Activated T-helper 17 cell treated with anti-CD3 and anti-CD28 coated beads, Interleukin-2, amount 50 U/mL, for 72 hours (primary cell): ENCODE measurements at regions not wholly inside any gene's neighbourhood (a gene's known extent, or its start where the extent isn't known, plus 50 kb on each side); places are given as distances from the start of the nearest gene placed in this dataset.

Experiments used
- ATAC-seq: fragments of 150-1000 bp; cut with Tn5 transposase; replicated peaks from 2 replicates; pipeline ENCODE4 v1.10.0; 2021; ENCODE audit warnings: mild to moderate bottlenecking, moderate library complexity
- H3K27ac Mint-ChIP-seq: one replicate; pipeline ENCODE4 v1.8.0; 2022; ENCODE audit warnings: mixed read lengths
- H3K27me3 Mint-ChIP-seq: one replicate; pipeline ENCODE4 v1.8.0; 2022; ENCODE audit warnings: mixed read lengths
- H3K36me3 Mint-ChIP-seq: one replicate; pipeline ENCODE4 v1.8.0; 2022; ENCODE audit warnings: low read depth, mild to moderate bottlenecking, mixed read lengths
- H3K4me1 Mint-ChIP-seq: one replicate; pipeline ENCODE4 v1.8.0; 2022; ENCODE audit warnings: mixed read lengths
- H3K4me3 Mint-ChIP-seq: one replicate; pipeline ENCODE4 v1.8.0; 2022; ENCODE audit warnings: mild to moderate bottlenecking, mixed read lengths
- H3K9me3 Mint-ChIP-seq: one replicate; pipeline ENCODE4 v1.8.0; 2022; ENCODE audit warnings: mixed read lengths

GRCh38 chr1:96313216-96313615 lies 408.4 kb upstream of the PTBP2 start:
- H3K4me1 Mint-ChIP-seq = no peaks in the 10 kb centered on the region
- H3K27ac Mint-ChIP-seq = no peak overlapping the region
- no peaks in the 10 kb centered on the region for H3K36me3 Mint-ChIP-seq
- H3K4me3 Mint-ChIP-seq = no peak overlapping the region
- no peak for ATAC-seq
- no peaks in the 10 kb centered on the region for H3K27me3 Mint-ChIP-seq
- no peaks in the 10 kb centered on the region for H3K9me3 Mint-ChIP-seq

- no peaks in the 10 kb centered on the region for H3K4me1 Mint-ChIP-seq
- peaks cover 9% of the 10 kb centered on the region for H3K9me3 Mint-ChIP-seq
- no peaks in the 10 kb centered on the region for H3K36me3 Mint-ChIP-seq
- no peak overlapping the region for H3K4me3 Mint-ChIP-seq
- H3K27ac Mint-ChIP-seq = no peak overlapping the region
- ATAC-seq = no peak
- H3K27me3 Mint-ChIP-seq = no peaks in the 10 kb centered on the region
Measured at GRCh38 chr1:96329121-96329520, 392.5 kb upstream of the PTBP2 start.

- Mint-ChIP-seq H3K4me1 (no peaks in the 10 kb centered on the region), H3K27me3 (no peaks in the 10 kb centered on the region), H3K36me3 (no peaks in the 10 kb centered on the region), H3K4me3 (no peak overlapping the region), H3K9me3 (peaks cover 13% of the 10 kb centered on the region), H3K27ac (no peak overlapping the region)
- no peak for ATAC-seq
Measured at GRCh38 chr1:96331596-96331995, 390.0 kb upstream of the PTBP2 start.

GRCh38 chr1:96333522-96334235 lies 387.9 kb upstream of the PTBP2 start:
- H3K36me3 Mint-ChIP-seq = no peaks in the 10 kb centered on the region
- H3K4me1 Mint-ChIP-seq = no peaks in the 10 kb centered on the region
- no peaks in the 10 kb centered on the region for H3K27me3 Mint-ChIP-seq
- no peak for ATAC-seq
- H3K4me3 Mint-ChIP-seq = no peak overlapping the region
- peaks cover 14% of the 10 kb centered on the region for H3K9me3 Mint-ChIP-seq
- no peak overlapping the region for H3K27ac Mint-ChIP-seq

- no peaks in the 10 kb centered on the region for H3K27me3 Mint-ChIP-seq
- H3K4me1 Mint-ChIP-seq = no peaks in the 10 kb centered on the region
- no peak overlapping the region for H3K4me3 Mint-ChIP-seq
- no peak for ATAC-seq
- H3K36me3 Mint-ChIP-seq = no peaks in the 10 kb centered on the region
- no peak overlapping the region for H3K27ac Mint-ChIP-seq
- H3K9me3 Mint-ChIP-seq = peaks cover 14% of the 10 kb centered on the region
Measured at GRCh38 chr1:96334236-96334557, 387.4 kb upstream of the PTBP2 start.

GRCh38 chr1:96338622-96339021 lies 383.0 kb upstream of the PTBP2 start:
- ATAC-seq = no peak
- H3K4me3 Mint-ChIP-seq = no peak overlapping the region
- H3K9me3 Mint-ChIP-seq = peaks cover 11% of the 10 kb centered on the region

GRCh38 chr1:96340686-96341085 lies 380.9 kb upstream of the PTBP2 start:
- no peaks in the 10 kb centered on the region for H3K4me1 Mint-ChIP-seq
- no peak overlapping the region for H3K4me3 Mint-ChIP-seq
- H3K9me3 Mint-ChIP-seq = peaks cover 11% of the 10 kb centered on the region
- no peak overlapping the region for H3K27ac Mint-ChIP-seq
- ATAC-seq = peak; percentile 34
- no peaks in the 10 kb centered on the region for H3K27me3 Mint-ChIP-seq
- no peaks in the 10 kb centered on the region for H3K36me3 Mint-ChIP-seq

More at GRCh38 chr1:96338622-96339021, 383.0 kb upstream of the PTBP2 start:
- H3K36me3 Mint-ChIP-seq = no peaks in the 10 kb centered on the region
- H3K27me3 Mint-ChIP-seq = no peaks in the 10 kb centered on the region
- no peak overlapping the region for H3K27ac Mint-ChIP-seq
- H3K4me1 Mint-ChIP-seq = no peaks in the 10 kb centered on the region

- Mint-ChIP-seq H3K4me1 (no peaks in the 10 kb centered on the region), H3K4me3 (no peak overlapping the region), H3K27me3 (no peaks in the 10 kb centered on the region), H3K9me3 (peaks cover 5% of the 10 kb centered on the region), H3K27ac (no peak overlapping the region), H3K36me3 (no peaks in the 10 kb centered on the region)
- ATAC-seq = no peak
Measured at GRCh38 chr1:96346719-96347118, 374.9 kb upstream of the PTBP2 start.

GRCh38 chr1:96349896-96350295 lies 371.7 kb upstream of the PTBP2 start:
- no peak for ATAC-seq
- Mint-ChIP-seq H3K4me1 (no peaks in the 10 kb centered on the region), H3K27me3 (no peaks in the 10 kb centered on the region), H3K4me3 (no peak overlapping the region), H3K27ac (no peak overlapping the region), H3K9me3 (no peaks in the 10 kb centered on the region), H3K36me3 (no peaks in the 10 kb centered on the region)

GRCh38 chr1:96352733-96353132 lies 368.9 kb upstream of the PTBP2 start:
- H3K4me3 Mint-ChIP-seq = no peak overlapping the region
- H3K27ac Mint-ChIP-seq = no peak overlapping the region
- peaks cover 3% of the 10 kb centered on the region for H3K27me3 Mint-ChIP-seq
- H3K4me1 Mint-ChIP-seq = no peaks in the 10 kb centered on the region
- ATAC-seq = no peak
- H3K9me3 Mint-ChIP-seq = no peaks in the 10 kb centered on the region
- H3K36me3 Mint-ChIP-seq = no peaks in the 10 kb centered on the region

- H3K4me3 Mint-ChIP-seq = no peak overlapping the region
- ATAC-seq = no peak
- H3K36me3 Mint-ChIP-seq = no peaks in the 10 kb centered on the region
Measured at GRCh38 chr1:96355521-96355920, 366.1 kb upstream of the PTBP2 start.

GRCh38 chr1:96355961-96356360 lies 365.6 kb upstream of the PTBP2 start:
- Mint-ChIP-seq H3K4me3 (no peak overlapping the region), H3K4me1 (no peaks in the 10 kb centered on the region), H3K27ac (no peak overlapping the region), H3K36me3 (no peaks in the 10 kb centered on the region), H3K27me3 (peaks cover 3% of the 10 kb centered on the region), H3K9me3 (no peaks in the 10 kb centered on the region)
- no peak for ATAC-seq

More at GRCh38 chr1:96355521-96355920, 366.1 kb upstream of the PTBP2 start:
- Mint-ChIP-seq H3K4me1 (no peaks in the 10 kb centered on the region), H3K27me3 (peaks cover 3% of the 10 kb centered on the region), H3K27ac (no peak overlapping the region), H3K9me3 (no peaks in the 10 kb centered on the region)

- Mint-ChIP-seq H3K36me3 (no peaks in the 10 kb centered on the region), H3K4me3 (no peak overlapping the region), H3K9me3 (peaks cover 8% of the 10 kb centered on the region), H3K4me1 (peaks cover 4% of the 10 kb centered on the region), H3K27me3 (peaks cover 7% of the 10 kb centered on the region), H3K27ac (no peak overlapping the region)
- ATAC-seq = peak; percentile 24
Measured at GRCh38 chr1:96357141-96357765, 364.3 kb upstream of the PTBP2 start.

- Mint-ChIP-seq H3K27me3 (peaks cover 7% of the 10 kb centered on the region), H3K36me3 (no peaks in the 10 kb centered on the region), H3K4me3 (no peak overlapping the region), H3K4me1 (peaks cover 9% of the 10 kb centered on the region), H3K9me3 (peaks cover 8% of the 10 kb centered on the region), H3K27ac (no peak overlapping the region)
- no peak for ATAC-seq
Measured at GRCh38 chr1:96358057-96358456, 363.5 kb upstream of the PTBP2 start.

GRCh38 chr1:96360036-96360795 lies 361.4 kb upstream of the PTBP2 start:
- H3K27ac Mint-ChIP-seq = no peak overlapping the region
- H3K36me3 Mint-ChIP-seq = no peaks in the 10 kb centered on the region
- peaks cover 8% of the 10 kb centered on the region for H3K9me3 Mint-ChIP-seq
- peaks cover 9% of the 10 kb centered on the region for H3K4me1 Mint-ChIP-seq
- no peak for ATAC-seq
- peaks cover 10% of the 10 kb centered on the region for H3K27me3 Mint-ChIP-seq
- H3K4me3 Mint-ChIP-seq = no peak overlapping the region
